Daoy (cell line): ENCODE measurements at regions not wholly inside any gene's neighbourhood (a gene's known extent, or its start where the extent isn't known, plus 50 kb on each side); places are given as distances from the start of the nearest gene placed in this dataset.

ENCODE experiments used
- DNase-seq: peaks from one replicate; pipeline ENCODE4 v3.0.0-alpha.2; 2015; ENCODE audit warnings: low read depth

GRCh38 chr16:20259541-20259940, 67.8 kb downstream of the GP2 start:
- no peak for DNase-seq

- DNase-seq: no peak
These were observed 70.1 kb downstream of the GP2 start for GRCh38 chr16:20257234-20257633.

- DNase-seq: no peak
These were observed 72.3 kb downstream of the GP2 start for GRCh38 chr16:20255002-20255401.

GRCh38 chr16:20253825-20254224, 73.5 kb downstream of the GP2 start:
- DNase-seq: no peak

GRCh38 chr16:20249211-20249610, 78.1 kb downstream of the GP2 start:
- DNase-seq: no peak

GRCh38 chr16:20247076-20247475, 80.2 kb downstream of the GP2 start:
- no peak for DNase-seq

GRCh38 chr16:20243731-20244281, 83.5 kb downstream of the GP2 start:
- DNase-seq: peak; percentile 29

- DNase-seq: no peak
These were observed 84.6 kb downstream of the GP2 start for GRCh38 chr16:20242568-20243255.

- DNase-seq: no peak
These were observed 86.0 kb downstream of the GP2 start for GRCh38 chr16:20241321-20241720.

- no peak for DNase-seq
These were observed 90.6 kb downstream of the GP2 start for GRCh38 chr16:20236579-20237289.

GRCh38 chr16:20225228-20225733, 102.0 kb downstream of the GP2 start:
- no peak for DNase-seq

- DNase-seq: no peak
These were observed 106.1 kb downstream of the GP2 start for GRCh38 chr16:20221208-20221607.

- no peak for DNase-seq
These were observed 109.2 kb downstream of the GP2 start for GRCh38 chr16:20218093-20218492.

- DNase-seq: peak; percentile 4
These were observed 110.6 kb downstream of the GP2 start for GRCh38 chr16:20216591-20217217.

- no peak for DNase-seq
These were observed 112.9 kb downstream of the GP2 start for GRCh38 chr16:20214401-20214800.

GRCh38 chr16:20203272-20203671, 124.0 kb downstream of the GP2 start:
- DNase-seq: no peak

GRCh38 chr16:20202747-20203146, 124.6 kb downstream of the GP2 start:
- DNase-seq: no peak

- DNase-seq: no peak
These were observed 119.1 kb upstream of the GPR139 start for GRCh38 chr16:20192801-20193200.

- peak; percentile 28 for DNase-seq
These were observed 117.9 kb upstream of the GPR139 start for GRCh38 chr16:20191566-20191965.

GRCh38 chr16:20181949-20182348, 108.3 kb upstream of the GPR139 start:
- no peak for DNase-seq

GRCh38 chr16:20181416-20181815, 107.7 kb upstream of the GPR139 start:
- peak; percentile 27 for DNase-seq

- no peak for DNase-seq
These were observed 104.6 kb upstream of the GPR139 start for GRCh38 chr16:20178297-20178696.

- no peak for DNase-seq
These were observed 101.7 kb upstream of the GPR139 start for GRCh38 chr16:20175358-20175757.
